ENCODE measurements at regions not wholly inside any gene's neighbourhood (a gene's known extent, or its start where the extent isn't known, plus 50 kb on each side); places are given as distances from the start of the nearest gene placed in this dataset.
"Not testable (repeated sequence)": the region's sequence is repeated elsewhere in the genome, so short reads cannot be mapped to it uniquely, and the experiment has no call there.

GRCh38 chr16:88134899-88135682 is 183.9 kb downstream of the BANP start:
- TF ChIP-seq CTCF (IDR thresholded peaks at IDR 0.05; ENCODE audit: insufficient read depth, low read length); GABPA (IDR thresholded peaks at IDR 0.05; ENCODE audit: low read depth); REST (IDR thresholded peaks at IDR 0.05; ENCODE audit: insufficient replicate concordance, low read depth); POLR2AphosphoS5 (IDR thresholded peaks at IDR 0.05; ENCODE audit: low read depth): not testable (repeated sequence)
